Activated CD4-positive, alpha-beta T cell treated with anti-CD3 and anti-CD28 coated beads, Interleukin-2, amount 50 U/mL, for 24 hours (primary cell): ENCODE measurements at regions not wholly inside any gene's neighbourhood (a gene's known extent, or its start where the extent isn't known, plus 50 kb on each side); places are given as distances from the start of the nearest gene placed in this dataset.

Experiments used
- DNase-seq, 2 donors: peaks; one replicate each; pipeline ENCODE4 v3.0.0-alpha.2; 2020; ENCODE audit warnings: low read depth in 1 of 2, low spot score in 1 of 2

- DNase-seq = no peak
These were observed 176.9 kb upstream of the FMN2 start for GRCh38 chr1:239914751-239915231.

DNA sequence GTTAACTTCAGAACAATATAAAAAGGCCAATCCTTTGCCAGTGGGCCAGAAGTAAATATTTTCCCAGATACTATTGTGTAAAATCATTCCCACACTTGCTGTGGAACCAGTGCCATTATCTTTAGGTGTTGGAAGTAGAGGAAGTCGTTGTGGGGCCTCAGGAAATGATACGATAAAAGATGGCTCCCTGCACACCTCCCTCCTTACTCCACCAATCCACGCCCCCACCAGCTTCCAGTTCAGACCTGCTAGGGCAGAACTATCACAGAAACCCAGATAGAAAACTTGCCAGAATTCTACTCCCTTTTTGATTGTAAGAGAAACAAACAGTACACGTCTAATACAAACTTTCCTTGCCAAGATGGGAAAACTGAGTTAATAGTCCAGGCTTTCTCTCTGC, 173.0 kb upstream of the FMN2 start:
- DNase-seq = no peak

DNA sequence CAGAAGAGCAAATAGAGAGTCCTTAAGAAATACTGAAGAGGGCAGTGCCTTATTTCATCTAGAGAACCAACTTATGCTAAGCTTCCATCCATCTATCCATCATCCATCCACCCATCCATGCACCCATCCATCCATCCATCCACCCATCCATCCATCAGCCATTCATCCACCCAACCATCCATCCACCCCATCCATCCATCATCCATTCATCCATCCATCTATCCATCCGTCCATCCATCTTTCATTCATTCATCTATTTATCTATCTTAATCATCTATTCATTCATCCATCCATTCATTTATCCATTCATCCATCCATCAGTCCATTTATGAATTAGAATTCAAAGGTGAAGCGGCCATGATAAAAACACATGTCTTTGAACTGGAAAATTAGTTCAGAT, 171.5 kb upstream of the FMN2 start:
- DNase-seq = no peak

- DNase-seq = no peak
These were observed 168.7 kb upstream of the FMN2 start for GRCh38 chr1:239922778-239923522.

- no peak for DNase-seq
These were observed 166.8 kb upstream of the FMN2 start for GRCh38 chr1:239924741-239925350.

- no peak for DNase-seq
These were observed 165.5 kb upstream of the FMN2 start for GRCh38 chr1:239926184-239926583.

DNA sequence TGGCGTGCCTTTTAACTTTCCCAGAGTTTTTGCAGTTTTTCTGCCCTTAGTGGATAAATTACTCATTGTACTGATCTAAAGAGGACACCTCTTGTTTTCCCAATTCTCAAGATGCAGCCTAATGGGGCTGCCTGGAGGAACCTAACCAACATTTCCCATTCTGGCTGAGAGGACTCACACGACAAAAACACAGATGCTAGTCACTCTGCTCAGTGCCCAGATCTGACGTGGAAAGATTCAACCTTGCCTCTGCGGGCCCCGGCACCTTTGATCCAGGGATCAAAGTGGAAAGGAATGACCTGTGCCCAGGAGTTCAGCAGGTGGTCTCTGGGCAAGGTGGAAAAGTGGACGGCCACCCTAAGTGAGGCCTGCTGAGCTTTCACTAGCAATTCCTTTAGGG, 162.4 kb upstream of the FMN2 start:
- DNase-seq = no peak

DNA sequence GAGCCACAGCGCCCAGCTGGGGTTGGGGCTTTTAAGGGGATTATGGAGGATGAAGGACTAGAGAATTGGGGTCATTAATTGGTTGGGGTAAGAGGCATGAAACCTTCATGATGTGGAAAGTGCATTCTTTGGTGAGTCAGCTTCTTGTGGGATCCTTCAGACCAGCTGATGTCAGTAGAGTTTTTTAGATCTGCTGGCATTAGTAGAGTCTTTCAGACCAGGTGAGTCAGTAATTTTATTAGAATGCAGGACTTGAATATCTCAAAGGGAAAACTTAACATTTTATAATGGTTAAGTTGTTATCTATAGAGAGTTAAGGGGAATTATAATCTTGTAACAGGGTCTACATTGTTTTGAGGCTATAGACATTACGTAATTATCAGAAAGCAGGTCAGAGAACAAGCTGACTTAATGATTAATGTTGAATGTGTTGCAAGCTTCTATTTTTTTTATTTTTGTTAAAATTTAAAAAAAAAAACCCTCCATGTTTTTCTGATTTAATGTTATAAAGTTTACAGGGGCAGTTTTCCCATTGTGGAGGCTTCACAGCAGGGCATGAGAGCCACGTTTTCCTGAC, 160.9 kb upstream of the FMN2 start:
- DNase-seq = no peak

GRCh38 chr1:239931341-239931740, 160.3 kb upstream of the FMN2 start:
- DNase-seq = no peak

- DNase-seq = no peak
These were observed 152.1 kb upstream of the FMN2 start for GRCh38 chr1:239939602-239940001.

- DNase-seq = no peak
These were observed 147.9 kb upstream of the FMN2 start for GRCh38 chr1:239943761-239944160.

DNA sequence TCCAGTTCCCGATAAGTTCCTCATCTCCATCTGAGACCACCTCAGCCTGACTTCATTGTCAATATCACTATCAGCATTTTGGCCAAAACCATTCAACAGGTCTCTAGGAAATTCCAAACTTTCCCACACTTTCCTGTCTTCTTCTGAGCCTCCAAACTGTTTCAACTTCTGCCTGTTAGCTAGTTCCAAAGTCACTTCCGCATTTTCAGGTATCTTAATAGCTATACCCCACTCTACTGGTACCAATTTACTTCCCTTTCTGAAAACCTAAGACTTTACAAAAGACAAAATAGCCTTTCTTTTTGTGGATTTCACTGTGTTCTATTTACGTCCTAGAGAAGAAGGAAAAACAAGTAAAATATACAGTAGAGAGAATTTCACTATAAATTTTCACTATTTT, 147.0 kb upstream of the FMN2 start:
- no peak for DNase-seq

DNA sequence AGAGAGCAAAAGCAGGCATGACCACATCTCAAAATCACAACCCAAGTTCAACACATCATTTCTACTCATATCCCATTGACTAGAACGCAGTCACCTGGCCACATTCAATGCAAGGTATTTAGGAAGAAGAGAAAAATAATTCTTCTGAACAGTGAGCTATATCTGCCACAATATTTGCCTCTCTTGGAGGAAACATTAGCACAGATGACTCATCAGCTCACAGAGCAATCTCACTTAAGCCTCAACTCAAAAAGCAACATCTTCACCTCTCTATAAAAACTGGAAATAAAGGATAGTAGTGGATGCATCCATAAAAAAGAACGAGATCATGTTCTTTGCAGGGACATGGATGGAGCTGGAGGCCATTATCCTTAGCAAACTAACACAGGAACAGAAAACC, 143.9 kb upstream of the FMN2 start:
- DNase-seq = no peak

DNA sequence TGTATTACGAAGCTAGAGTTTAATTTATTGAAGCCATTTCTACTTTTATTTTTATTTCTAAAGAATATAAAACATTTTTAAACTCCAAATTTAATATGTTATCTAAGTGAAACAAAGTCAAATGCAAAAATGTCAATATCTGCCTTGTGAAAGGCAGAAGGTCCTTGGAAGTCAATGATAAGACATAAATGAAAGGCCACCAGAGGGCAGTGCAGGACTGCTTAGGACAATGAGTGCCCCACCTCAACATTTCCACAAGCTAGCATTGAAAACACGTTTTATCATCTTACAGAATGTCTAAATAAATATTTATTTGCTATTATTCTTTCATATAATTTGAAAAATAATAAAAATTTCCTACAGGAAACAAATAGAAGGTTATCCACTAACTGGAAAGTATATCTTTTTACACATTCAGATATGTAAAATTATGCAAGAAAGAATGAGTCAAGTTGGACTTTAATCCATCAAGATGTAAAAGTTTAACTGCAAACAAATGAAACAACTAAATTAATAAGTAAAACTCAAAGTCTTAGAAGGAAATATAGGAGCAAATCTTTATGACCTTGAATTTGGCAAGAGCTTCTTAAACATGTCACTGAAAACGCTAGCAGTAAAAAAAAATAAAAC, 140.1 kb upstream of the FMN2 start:
- peak in 1 of 2 donors; percentile 25 for DNase-seq

- DNase-seq = no peak
These were observed 139.1 kb upstream of the FMN2 start for GRCh38 chr1:239952348-239953308.

DNA sequence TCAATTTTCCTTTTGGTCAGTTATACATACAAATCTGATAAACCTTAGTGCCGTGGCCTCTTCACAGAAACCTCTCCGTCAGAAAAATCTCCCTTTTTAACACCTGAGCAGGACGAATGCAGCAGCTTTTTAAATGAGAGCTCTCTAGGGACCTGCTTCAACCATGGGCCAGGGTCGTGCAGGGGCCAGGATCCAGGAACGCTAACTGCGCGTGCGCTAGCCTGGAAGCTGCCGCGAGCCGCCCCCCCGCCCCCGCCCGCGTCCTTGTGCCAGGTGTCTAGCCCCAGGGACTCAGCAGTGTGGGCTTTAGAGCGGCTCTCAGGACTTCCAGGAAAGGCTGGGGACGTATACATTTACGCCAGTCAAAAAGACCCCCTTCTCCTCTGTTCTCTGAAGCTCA, 136.8 kb upstream of the FMN2 start:
- DNase-seq = no peak

- DNase-seq = no peak
These were observed 136.3 kb upstream of the FMN2 start for GRCh38 chr1:239955431-239955830.

GRCh38 chr1:239956263-239956662, 135.4 kb upstream of the FMN2 start:
- no peak for DNase-seq

DNA sequence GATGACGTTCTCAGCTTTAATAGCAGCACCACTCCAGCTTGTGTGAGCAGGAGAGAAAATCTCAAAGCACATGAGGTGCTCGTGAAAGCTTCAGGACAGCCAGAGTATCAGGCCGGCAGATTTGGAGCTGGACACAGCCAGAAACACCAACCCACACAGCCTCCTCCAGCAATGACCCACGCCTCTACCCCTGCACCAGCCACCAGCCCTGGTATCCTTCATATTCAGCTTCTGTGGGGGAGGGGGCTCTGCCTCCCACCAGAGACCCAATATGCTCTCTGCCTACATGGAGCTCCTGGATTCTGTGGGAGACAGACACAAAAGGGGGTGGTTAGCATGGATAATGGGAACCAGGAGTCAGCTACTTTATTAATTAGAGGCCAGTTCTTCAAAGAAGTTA, 133.6 kb upstream of the FMN2 start:
- DNase-seq = no peak

GRCh38 chr1:239960366-239960765, 131.3 kb upstream of the FMN2 start:
- DNase-seq = no peak

DNA sequence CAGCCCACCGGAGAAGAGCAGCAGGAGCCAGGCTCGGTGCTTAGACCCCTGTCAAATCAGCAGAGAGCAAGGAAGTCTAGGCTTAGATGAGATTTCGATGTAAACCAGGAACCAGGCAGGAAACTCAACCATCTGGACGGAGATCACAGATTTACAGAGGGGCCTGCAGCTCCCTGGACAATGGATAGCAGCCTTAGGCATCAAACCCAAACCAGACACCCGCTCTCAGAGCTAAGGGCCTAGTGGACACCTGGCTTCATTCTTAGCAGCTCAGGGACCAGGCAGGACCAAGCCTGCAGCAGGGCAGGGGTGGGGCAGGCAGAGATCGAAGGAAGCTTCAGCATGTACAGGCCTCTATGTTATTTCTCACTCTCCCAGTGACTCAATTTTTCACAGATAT, 127.8 kb upstream of the FMN2 start:
- no peak for DNase-seq
